Right atrium auricular region (tissue), 2 donors: ENCODE measurements at regions not wholly inside any gene's neighbourhood (a gene's known extent, or its start where the extent isn't known, plus 50 kb on each side); places are given as distances from the start of the nearest gene placed in this dataset.

Experiments
- DNase-seq: peaks from one replicate; pipeline ENCODE4 v3.0.0-alpha.2; 2019; ENCODE audit warnings: low spot score
- H3K27ac ChIP-seq, 2 donors: fragments of 200-600 bp; sonication (generic); 1 replicate in 1 of 2; 2 replicates in 1 of 2; pipeline ENCODE4 v1.5.1; 2016 to 2019
- H3K27me3 ChIP-seq, 2 donors: fragments of 200-600 bp; sonication (generic); one replicate each; pipeline versions ENCODE4 v1.5.1 to v1.6.0; 2017 to 2019
- H3K36me3 ChIP-seq: fragments of 200-600 bp; sonication (generic); one replicate; pipeline ENCODE4 v1.5.1; 2016
- H3K4me1 ChIP-seq, 2 donors: fragments of 200-600 bp; sonication (generic); one replicate each; pipeline versions ENCODE4 v1.5.1 to v1.6.0; 2017 to 2019
- H3K4me3 ChIP-seq, 2 donors: fragments of 200-600 bp; sonication (generic); 1 replicate in 1 of 2; 2 replicates in 1 of 2; pipeline ENCODE4 v1.5.1; 2017 to 2019; ENCODE audit warnings: mild to moderate bottlenecking in 1 of 2, moderate library complexity in 1 of 2
- H3K9me3 ChIP-seq, 2 donors: fragments of 200-600 bp; sonication (generic); one replicate each; pipeline ENCODE4 v1.5.1; 2019
- TF ChIP-seq, protein P1 (sequence below), 2 donors: fragments of 200-600 bp; sonication (generic); IDR thresholded peaks; one replicate each; pipeline ENCODE4 v1.5.1; 2019; ENCODE audit warnings: antibody characterized with exemption in 2 of 2

DNA sequence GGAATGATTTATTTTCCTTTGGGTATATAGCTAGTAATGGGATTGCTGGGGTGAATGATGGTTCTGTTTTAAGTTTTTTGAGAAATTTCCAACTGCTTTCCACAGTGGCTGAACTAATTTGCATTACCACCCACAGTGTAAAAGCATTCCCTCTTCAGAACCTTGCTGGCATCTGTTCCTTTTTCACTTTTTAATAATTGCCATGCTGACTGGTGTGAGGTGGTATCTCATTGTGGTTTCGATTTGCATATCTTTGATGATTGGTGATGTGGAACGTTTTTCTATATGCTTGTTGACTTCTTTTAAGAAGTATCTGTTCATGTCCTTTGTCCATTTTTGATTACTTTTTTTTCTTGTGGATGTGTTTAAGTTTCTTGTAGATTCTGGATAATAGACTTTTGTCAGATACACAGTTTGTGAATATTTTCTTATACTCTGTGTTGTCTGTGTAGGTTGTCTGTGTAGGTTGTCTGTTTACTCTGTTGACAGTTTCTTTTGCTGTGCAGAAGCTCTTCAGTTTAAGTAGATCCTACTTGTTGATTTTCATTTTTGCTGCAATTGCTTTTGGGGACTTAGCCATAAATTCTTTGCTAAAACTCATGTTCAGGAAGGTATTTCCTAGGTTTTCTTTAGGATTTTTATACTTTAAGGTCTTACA, 291.8 kb upstream of the DDI1 start:
- H3K27me3 ChIP-seq, result no peaks in the 10 kb centered on the region
- no peak overlapping the region for H3K4me3 ChIP-seq
- H3K9me3 ChIP-seq, result peaks cover 0 to 11% of the 10 kb centered on the region in 2 donors
- H3K36me3 ChIP-seq, result no peaks in the 10 kb centered on the region
- DNase-seq, result no peak
- H3K27ac ChIP-seq, result no peak overlapping the region
- TF ChIP-seq, protein P1, sequence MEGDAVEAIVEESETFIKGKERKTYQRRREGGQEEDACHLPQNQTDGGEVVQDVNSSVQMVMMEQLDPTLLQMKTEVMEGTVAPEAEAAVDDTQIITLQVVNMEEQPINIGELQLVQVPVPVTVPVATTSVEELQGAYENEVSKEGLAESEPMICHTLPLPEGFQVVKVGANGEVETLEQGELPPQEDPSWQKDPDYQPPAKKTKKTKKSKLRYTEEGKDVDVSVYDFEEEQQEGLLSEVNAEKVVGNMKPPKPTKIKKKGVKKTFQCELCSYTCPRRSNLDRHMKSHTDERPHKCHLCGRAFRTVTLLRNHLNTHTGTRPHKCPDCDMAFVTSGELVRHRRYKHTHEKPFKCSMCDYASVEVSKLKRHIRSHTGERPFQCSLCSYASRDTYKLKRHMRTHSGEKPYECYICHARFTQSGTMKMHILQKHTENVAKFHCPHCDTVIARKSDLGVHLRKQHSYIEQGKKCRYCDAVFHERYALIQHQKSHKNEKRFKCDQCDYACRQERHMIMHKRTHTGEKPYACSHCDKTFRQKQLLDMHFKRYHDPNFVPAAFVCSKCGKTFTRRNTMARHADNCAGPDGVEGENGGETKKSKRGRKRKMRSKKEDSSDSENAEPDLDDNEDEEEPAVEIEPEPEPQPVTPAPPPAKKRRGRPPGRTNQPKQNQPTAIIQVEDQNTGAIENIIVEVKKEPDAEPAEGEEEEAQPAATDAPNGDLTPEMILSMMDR (IDR thresholded peaks at IDR 0.05), result no peak
- H3K4me1 ChIP-seq, result no peaks in the 10 kb centered on the region

DNA sequence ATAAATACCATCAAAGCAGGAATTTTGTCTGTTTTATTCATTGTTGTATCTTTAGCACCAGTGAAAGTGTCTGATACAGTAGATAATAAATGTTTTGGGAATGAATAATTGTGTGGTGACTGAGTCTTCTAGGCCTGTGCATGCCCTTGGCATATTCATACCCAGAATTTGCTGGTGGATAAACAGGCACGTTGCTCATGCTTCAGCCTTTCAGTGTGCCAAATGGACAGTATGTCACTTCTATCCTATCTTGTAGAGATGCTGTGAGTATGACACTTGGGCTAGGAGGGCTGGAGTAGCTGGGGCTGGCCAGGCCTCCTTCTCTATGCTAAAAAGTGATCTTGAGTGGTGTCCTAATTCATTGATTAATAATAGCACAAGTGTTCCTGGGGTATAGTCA, 287.3 kb upstream of the DDI1 start:
- peaks cover 0 to 11% of the 10 kb centered on the region in 2 donors for H3K9me3 ChIP-seq
- H3K4me1 ChIP-seq, result no peaks in the 10 kb centered on the region
- H3K4me3 ChIP-seq, result no peak overlapping the region
- H3K27me3 ChIP-seq, result no peaks in the 10 kb centered on the region
- DNase-seq, result no peak
- no peaks in the 10 kb centered on the region for H3K36me3 ChIP-seq
- TF ChIP-seq, protein P1 (IDR thresholded peaks at IDR 0.05), result no peak
- H3K27ac ChIP-seq, result no peak overlapping the region

- H3K4me1 ChIP-seq, result no peaks in the 10 kb centered on the region
- no peak overlapping the region for H3K4me3 ChIP-seq
- TF ChIP-seq, protein P1 (IDR thresholded peaks at IDR 0.05), result no peak
- no peak for DNase-seq
- no peaks in the 10 kb centered on the region for H3K27me3 ChIP-seq
- no peaks in the 10 kb centered on the region for H3K36me3 ChIP-seq
- no peaks in the 10 kb centered on the region for H3K9me3 ChIP-seq
- H3K27ac ChIP-seq, result no peak overlapping the region
These were observed 267.6 kb upstream of the DDI1 start for GRCh38 chr11:103768816-103769215.

GRCh38 chr11:103773059-103773458, 263.4 kb upstream of the DDI1 start:
- H3K27ac ChIP-seq, result no peak overlapping the region
- DNase-seq, result no peak
- TF ChIP-seq, protein P1 (IDR thresholded peaks at IDR 0.05), result no peak
- H3K9me3 ChIP-seq, result no peaks in the 10 kb centered on the region
- H3K36me3 ChIP-seq, result no peaks in the 10 kb centered on the region
- no peaks in the 10 kb centered on the region for H3K4me1 ChIP-seq
- H3K27me3 ChIP-seq, result no peaks in the 10 kb centered on the region
- H3K4me3 ChIP-seq, result no peak overlapping the region

DNA sequence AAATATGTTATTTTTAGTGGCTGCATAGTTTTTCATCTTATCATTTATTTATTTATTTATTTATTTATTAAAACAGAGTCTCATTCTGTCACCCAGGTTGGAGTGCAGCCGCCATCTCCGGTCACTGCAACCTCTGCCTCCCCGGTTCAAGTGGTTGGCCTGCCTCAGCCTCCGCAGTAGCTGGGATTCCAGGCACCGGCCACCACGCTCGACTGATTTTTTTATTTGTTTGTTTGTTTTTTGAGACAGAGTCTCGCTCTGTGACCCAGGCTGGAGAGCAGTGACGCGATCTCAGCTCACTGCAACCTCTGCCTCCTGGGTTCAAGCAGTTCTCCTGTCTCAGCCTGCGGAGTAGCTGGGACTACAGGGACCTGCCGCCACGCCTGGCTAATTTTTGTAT, 262.9 kb upstream of the DDI1 start:
- H3K27me3 ChIP-seq, result no peaks in the 10 kb centered on the region
- no peaks in the 10 kb centered on the region for H3K9me3 ChIP-seq
- H3K4me1 ChIP-seq, result no peaks in the 10 kb centered on the region
- no peak overlapping the region for H3K4me3 ChIP-seq
- DNase-seq, result no peak
- H3K27ac ChIP-seq, result no peak overlapping the region
- TF ChIP-seq, protein P1 (IDR thresholded peaks at IDR 0.05), result no peak
- H3K36me3 ChIP-seq, result no peaks in the 10 kb centered on the region

DNA sequence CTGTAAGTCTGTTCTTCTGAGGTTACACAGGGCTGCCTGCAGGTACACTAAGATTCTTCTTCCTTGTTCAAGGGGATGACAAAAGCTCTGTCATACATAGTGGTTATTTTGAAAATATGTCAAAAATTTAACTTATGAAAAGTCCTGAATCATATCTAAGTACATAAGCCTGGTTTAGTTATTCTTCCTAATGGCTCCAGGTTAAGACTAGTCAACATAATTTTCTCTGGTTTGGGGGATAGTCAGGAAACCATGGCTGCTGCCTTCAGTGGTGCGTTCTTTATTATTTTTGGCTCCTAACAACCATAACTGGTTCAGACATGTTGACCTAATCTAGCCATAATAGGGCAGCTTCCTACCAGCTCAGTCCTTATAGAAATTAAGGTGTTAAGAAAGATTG, 257.4 kb upstream of the DDI1 start:
- TF ChIP-seq, protein P1 (IDR thresholded peaks at IDR 0.05), result no peak
- no peaks in the 10 kb centered on the region for H3K9me3 ChIP-seq
- H3K4me3 ChIP-seq, result no peak overlapping the region
- no peaks in the 10 kb centered on the region for H3K36me3 ChIP-seq
- H3K27me3 ChIP-seq, result no peaks in the 10 kb centered on the region
- no peaks in the 10 kb centered on the region for H3K4me1 ChIP-seq
- no peak overlapping the region for H3K27ac ChIP-seq
- no peak for DNase-seq
